ENCODE measurements at regions not wholly inside any gene's neighbourhood (a gene's known extent, or its start where the extent isn't known, plus 50 kb on each side); places are given as distances from the start of the nearest gene placed in this dataset.

DNA sequence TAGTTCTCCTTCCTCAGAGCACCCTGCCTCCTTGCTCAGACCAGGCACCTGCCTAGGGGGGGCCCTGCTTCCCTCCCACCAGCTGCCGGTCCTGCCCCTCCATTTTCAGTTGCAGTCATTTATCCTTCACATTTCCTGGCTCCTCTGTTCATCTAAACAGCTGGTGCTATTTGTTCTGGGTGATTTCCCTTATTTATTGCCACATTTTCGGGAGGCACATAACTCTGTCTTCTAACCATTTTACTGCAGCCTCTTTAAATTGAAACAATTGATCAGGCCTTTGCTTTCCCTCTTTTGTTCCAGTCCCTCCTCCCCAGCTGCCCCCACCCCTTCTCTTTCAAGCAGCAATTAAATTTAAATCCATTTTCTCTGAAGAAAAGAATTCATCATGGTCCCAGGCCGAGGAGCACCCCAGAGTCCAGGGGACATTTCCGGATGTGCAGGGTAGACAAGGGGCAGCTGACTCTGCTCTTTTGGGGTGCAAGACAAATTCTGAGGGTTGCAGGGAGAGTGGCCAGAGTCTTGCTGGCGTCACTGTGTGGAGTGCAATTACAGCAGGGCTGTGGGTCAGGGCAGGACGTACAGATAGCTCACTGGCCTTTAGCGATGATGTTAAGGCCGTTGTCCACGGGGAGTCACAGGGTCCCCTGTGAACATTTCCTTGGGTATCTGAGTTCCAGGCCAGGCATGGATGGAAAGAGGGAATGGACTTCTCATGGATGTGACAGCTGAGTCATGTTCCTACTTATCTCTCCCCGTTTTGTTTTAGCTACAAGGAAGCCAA, 476.4 kb downstream of the TBC1D22A start:
- H3K14ac ChIP-seq (replicated peaks; ENCODE audit: low read depth, low read length) = no peak overlapping the region
- no peak overlapping the region for H2BK120ac ChIP-seq (ENCODE audit: low read depth, low read length)
- H3K18ac ChIP-seq (ENCODE audit: low read depth, low read length) = no peak overlapping the region
- H4K91ac ChIP-seq (ENCODE audit: insufficient read depth, low read depth, low read length) = no peak overlapping the region
- no peak overlapping the region for H3K4me2 ChIP-seq (ENCODE audit: low read depth, low read length)
- no peaks in the 10 kb centered on the region for H3K9me1 ChIP-seq (ENCODE audit: insufficient read depth, low read length)
- POLR2A ChIA-PET (ENCODE audit: unreplicated experiment) = no interaction called here
- in situ Hi-C loops (cut with MboI; ENCODE audit: low sequenced_read_pairs) (no loop called here), dilution Hi-C loops (cut with HindIII; ENCODE audit: low sequenced_read_pairs, unreplicated experiment) (no loop called here), intact Hi-C loops (cut with micrococcal nuclease) (no loop called here)
- BruUV-seq (replicated peaks) = no TSS peak
- H3K27ac ChIP-seq (ENCODE audit: insufficient read depth, low read length) = no peak overlapping the region
- no peak overlapping the region for H3K56ac ChIP-seq (ENCODE audit: extremely low read depth, insufficient read depth, low read length)
- no peak overlapping the region for H3K4ac ChIP-seq (ENCODE audit: low read depth, low read length)
- no peaks in the 10 kb centered on the region; the same call in 1 of the 2 replicates for H3K27me3 ChIP-seq (ENCODE audit: control insufficient read depth, insufficient read depth, low read length)
- no peak overlapping the region for H2BK15ac ChIP-seq (ENCODE audit: low read depth, low read length)
- H3K36me3 ChIP-seq (ENCODE audit: control insufficient read depth, insufficient read depth, low read length) = no peaks in the 10 kb centered on the region
- no peak overlapping the region for H2AFZ ChIP-seq (replicated peaks; ENCODE audit: low read length, poor library complexity)
- 45% methylated on average over 4 of the region's 10 CpGs; no CpG with 5 or more reads in 1 of the 2 experiments for WGBS, 2 experiments (ENCODE audit: extremely low coverage in 2 of 2, insufficient read length in 1 of 2)
- H2AK9ac ChIP-seq (replicated peaks; ENCODE audit: low read depth, low read length, poor library complexity) = no peak overlapping the region
- H2AK5ac ChIP-seq (ENCODE audit: low read depth, low read length) = no peak overlapping the region
- no peak overlapping the region for H4K5ac ChIP-seq (ENCODE audit: low read depth, low read length)
- no peak overlapping the region for H3K4me3 ChIP-seq (ENCODE audit: insufficient read depth, low read depth, low read length)
- no peak overlapping the region for H2BK5ac ChIP-seq (ENCODE audit: low read depth, low read length, poor library complexity, severe bottlenecking)
- no peak overlapping the region for H4K8ac ChIP-seq (ENCODE audit: low read depth in 2 of 2, low read length in 2 of 2)
- H3K79me1 ChIP-seq (ENCODE audit: low read depth in 1 of 2, low read length in 2 of 2) = no peaks in the 10 kb centered on the region
- CTCF ChIA-PET = no interaction called here
- TF ChIP-seq CEBPB (IDR thresholded peaks at IDR 0.05; ENCODE audit: low read depth, low read length) = no peak
- no peak for TF ChIP-seq FOS (IDR thresholded peaks at IDR 0.05; ENCODE audit: low read depth, low read length)
- no peak for TF ChIP-seq BHLHE40 (IDR thresholded peaks at IDR 0.05; ENCODE audit: low read depth, low read length)
- H3K23ac ChIP-seq (ENCODE audit: low read depth, low read length) = no peak overlapping the region
- no peaks in the 10 kb centered on the region; the same call in 1 of the 2 replicates for H3K9me3 ChIP-seq (ENCODE audit: control insufficient read depth, insufficient read depth, low read length)
- H3K4me1 ChIP-seq (ENCODE audit: control insufficient read depth, insufficient read depth, low read length) = no peaks in the 10 kb centered on the region
- DNase-seq = no peak
- H3K9ac ChIP-seq (ENCODE audit: low read depth, low read length) = no peak overlapping the region
- ATAC-seq (ENCODE audit: low read depth) = no peak
- H4K20me1 ChIP-seq (ENCODE audit: insufficient read depth, low read length) = no peaks in the 10 kb centered on the region
- no peak overlapping the region for H2BK20ac ChIP-seq (ENCODE audit: low read depth, low read length)

All from IMR-90 (cell line).